Pancreas (tissue), 10 donors: ENCODE measurements at regions not wholly inside any gene's neighbourhood (a gene's known extent, or its start where the extent isn't known, plus 50 kb on each side); places are given as distances from the start of the nearest gene placed in this dataset.

Experiments used
- ATAC-seq, 4 donors: fragments of 200-7000 bp; cut with Tn5 transposase; one replicate each; pipeline versions ENCODE4 v1.8.0 to v1.9.1; 2020; ENCODE audit warnings: mild to moderate bottlenecking in 4 of 4, moderate library complexity in 4 of 4
- DNase-seq, 6 donors: peaks; one replicate each; pipeline ENCODE4 v3.0.0-alpha.2; 2020
- FAIRE-seq: peaks from 2 replicates; lab custom pipeline; 2012; peaks lifted over from hg19 to GRCh38; lab: Jason Lieb, UNC
- H3K27ac ChIP-seq, 4 donors: fragments of 200-600 bp; sonication (generic); 1 replicate in 3 of 4; 2 replicates in 1 of 4; pipeline versions ENCODE4 v1.5.0 to v1.8.0; 2020
- H3K27me3 ChIP-seq, 4 donors: fragments of 200-600 bp; one replicate each; pipeline ENCODE4 v1.8.0; 2021
- H3K36me3 ChIP-seq, 3 donors: fragments of 200-600 bp; sonication (generic) in 1 of 3; one replicate each; pipeline versions ENCODE4 v1.5.0 to v1.8.0; 2020 to 2021
- H3K4me1 ChIP-seq, 3 donors: fragments of 200-600 bp; one replicate each; pipeline ENCODE4 v1.8.0; 2021
- H3K4me3 ChIP-seq, 4 donors: fragments of 200-600 bp; sonication (generic) in 2 of 4; one replicate each; pipeline versions ENCODE4 v1.5.0 to v1.8.0; 2020 to 2021
- H3K9me3 ChIP-seq, 4 donors: fragments of 200-600 bp; one replicate each; pipeline ENCODE4 v1.8.0; 2021
- WGBS, 2 donors: extraction: QIAGEN DNeasy Blood & Tissue Kit; methylation state at CpG; one replicate each; pipeline ENCODE4 v1.1.7; 2013; 5-methylcytosine and 5-hydroxymethylcytosine counted together
- intact Hi-C, 3 donors: fragments of 100-400 bp; cut with DNase I; formaldehyde crosslinking; loops; one replicate each; pipeline versions ENCODE4 v1.11.1 to v1.14.2; 2022
- TF ChIP-seq, protein P1 (sequence below), 4 donors: fragments of 200-600 bp; sonication (generic) in 3 of 4; IDR thresholded peaks; one replicate each; pipeline versions ENCODE4 v1.5.0 to v1.8.0; 2021; ENCODE audit warnings: antibody characterized with exemption in 4 of 4
- donor health status: healthy with polysubstance abuse.
- donor health status: DM: no; HTN: no; CAD: no; lungs with moderate emphysema.
- donor health status: DM: no; HTN: no; CAD: no.
- donor health status: control.
- donor health status: control.
- donor health status: Bipolar disorder and iron deficiency.
- donor health status: DM: yes; HTN: yes; CAD: no.
- donor health status: DM: no; HTN: no; CAD: no.
- donor health status: DM: no; HTN: no; CAD: no.
- donor health status: DM: yes; HTN: yes; CAD: no.

DNA sequence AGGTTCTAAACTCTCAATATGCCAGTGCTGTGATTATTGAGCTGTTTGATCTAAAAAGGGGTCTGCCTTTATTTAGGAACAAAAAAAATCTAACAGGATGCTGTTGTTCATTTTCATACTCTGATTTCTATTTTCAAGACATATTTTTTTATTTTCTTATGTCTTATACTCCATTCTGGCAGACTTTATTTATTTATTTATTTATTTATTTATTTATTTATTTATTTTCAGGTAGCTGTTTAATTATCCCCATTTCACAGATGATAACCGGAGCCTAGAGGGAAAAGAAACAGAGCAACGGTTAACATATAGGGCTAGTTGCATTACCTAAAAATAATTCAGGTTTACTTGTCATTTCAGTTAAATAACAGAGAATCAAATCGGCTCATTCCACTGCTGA is 174.4 kb downstream of the CENPF start:
- WGBS, 2 donors, result 72 to 83% methylated on average over 3 of the region's 3 CpGs
- no peaks in the 10 kb centered on the region for H3K27me3 ChIP-seq
- no peaks in the 10 kb centered on the region for H3K36me3 ChIP-seq
- no peak overlapping the region for H3K27ac ChIP-seq
- no peaks in the 10 kb centered on the region for H3K4me1 ChIP-seq
- ATAC-seq (no peak), DNase-seq (no peak), FAIRE-seq (no peak)
- TF ChIP-seq, protein P1, sequence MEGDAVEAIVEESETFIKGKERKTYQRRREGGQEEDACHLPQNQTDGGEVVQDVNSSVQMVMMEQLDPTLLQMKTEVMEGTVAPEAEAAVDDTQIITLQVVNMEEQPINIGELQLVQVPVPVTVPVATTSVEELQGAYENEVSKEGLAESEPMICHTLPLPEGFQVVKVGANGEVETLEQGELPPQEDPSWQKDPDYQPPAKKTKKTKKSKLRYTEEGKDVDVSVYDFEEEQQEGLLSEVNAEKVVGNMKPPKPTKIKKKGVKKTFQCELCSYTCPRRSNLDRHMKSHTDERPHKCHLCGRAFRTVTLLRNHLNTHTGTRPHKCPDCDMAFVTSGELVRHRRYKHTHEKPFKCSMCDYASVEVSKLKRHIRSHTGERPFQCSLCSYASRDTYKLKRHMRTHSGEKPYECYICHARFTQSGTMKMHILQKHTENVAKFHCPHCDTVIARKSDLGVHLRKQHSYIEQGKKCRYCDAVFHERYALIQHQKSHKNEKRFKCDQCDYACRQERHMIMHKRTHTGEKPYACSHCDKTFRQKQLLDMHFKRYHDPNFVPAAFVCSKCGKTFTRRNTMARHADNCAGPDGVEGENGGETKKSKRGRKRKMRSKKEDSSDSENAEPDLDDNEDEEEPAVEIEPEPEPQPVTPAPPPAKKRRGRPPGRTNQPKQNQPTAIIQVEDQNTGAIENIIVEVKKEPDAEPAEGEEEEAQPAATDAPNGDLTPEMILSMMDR (IDR thresholded peaks at IDR 0.05), result no peak
- intact Hi-C loops, result no loop called here
- H3K9me3 ChIP-seq, result no peaks in the 10 kb centered on the region
- H3K4me3 ChIP-seq, result no peak overlapping the region

- H3K36me3 ChIP-seq, result no peaks in the 10 kb centered on the region
- WGBS, 2 donors, result 38 to 39% methylated on average over 1 of the region's 1 CpG
- ATAC-seq, result no peak
Measured at GRCh38 chr1:214791961-214792360, 189.0 kb downstream of the CENPF start.

GRCh38 chr1:214792527-214793186 is 189.7 kb downstream of the CENPF start:
- DNase-seq, result no peak
- TF ChIP-seq, protein P1 (IDR thresholded peaks at IDR 0.05), result no peak
- no peak overlapping the region for H3K27ac ChIP-seq
- H3K27me3 ChIP-seq, result no peaks in the 10 kb centered on the region
- 61 to 63% methylated on average over 6 of the region's 6 CpGs for WGBS, 2 donors
- no peak for FAIRE-seq
- no peak overlapping the region for H3K4me3 ChIP-seq
- intact Hi-C loops, result no loop called here
- no peaks in the 10 kb centered on the region for H3K9me3 ChIP-seq
- H3K4me1 ChIP-seq, result no peaks in the 10 kb centered on the region
- no peaks in the 10 kb centered on the region for H3K36me3 ChIP-seq
- no peak for ATAC-seq

More at GRCh38 chr1:214791961-214792360, 189.0 kb downstream of the CENPF start:
- TF ChIP-seq, protein P1 (IDR thresholded peaks at IDR 0.05), result no peak
- intact Hi-C loops, result no loop called here
- Histone ChIP-seq H3K4me3 (no peak overlapping the region), H3K27ac (no peak overlapping the region), H3K27me3 (no peaks in the 10 kb centered on the region), H3K4me1 (no peaks in the 10 kb centered on the region), H3K9me3 (no peaks in the 10 kb centered on the region)
- no peak for DNase-seq
- FAIRE-seq, result no peak

- Histone ChIP-seq H3K36me3 (no peaks in the 10 kb centered on the region), H3K27me3 (no peaks in the 10 kb centered on the region), H3K4me3 (no peak overlapping the region), H3K9me3 (no peaks in the 10 kb centered on the region), H3K27ac (no peak overlapping the region), H3K4me1 (no peaks in the 10 kb centered on the region)
- FAIRE-seq (no peak), DNase-seq (no peak), ATAC-seq (no peak)
- intact Hi-C loops, result no loop called here
- TF ChIP-seq, protein P1 (IDR thresholded peaks at IDR 0.05), result no peak
- 66 to 71% methylated on average over 2 of the region's 2 CpGs for WGBS, 2 donors
Measured at GRCh38 chr1:214793708-214794107, 190.7 kb downstream of the CENPF start.

- intact Hi-C loops, result no loop called here
- DNase-seq (no peak), ATAC-seq (no peak), FAIRE-seq (no peak)
- Histone ChIP-seq H3K27ac (no peak overlapping the region), H3K9me3 (no peaks in the 10 kb centered on the region), H3K36me3 (no peaks in the 10 kb centered on the region), H3K27me3 (no peaks in the 10 kb centered on the region), H3K4me3 (no peak overlapping the region), H3K4me1 (no peaks in the 10 kb centered on the region)
- WGBS, 2 donors, result 68 to 74% methylated on average over 1 of the region's 1 CpG
- TF ChIP-seq, protein P1 (IDR thresholded peaks at IDR 0.05), result no peak
Measured at GRCh38 chr1:214801191-214801590, 198.2 kb downstream of the CENPF start.
